Smooth muscle cell (in vitro differentiated cells): ENCODE measurements at regions not wholly inside any gene's neighbourhood (a gene's known extent, or its start where the extent isn't known, plus 50 kb on each side); places are given as distances from the start of the nearest gene placed in this dataset.

Source experiments
- DNase-seq: peaks from one replicate; lab custom pipeline; 2025; ENCODE audit not compliant: unreplicated experiment; lab: John Stamatoyannopoulos, UW
- H2AFZ ChIP-seq: fragments of 200-600 bp; sonication (generic); 2 replicates; pipeline ENCODE4 v1.6.0; 2016; ENCODE audit warnings: antibody characterized with exemption, low read depth, mild to moderate bottlenecking
- H3F3A ChIP-seq: fragments of 200-600 bp; sonication (generic); 2 replicates; pipeline ENCODE4 v1.6.0; 2017; ENCODE audit warnings: antibody characterized with exemption, low read depth
- H3K27ac ChIP-seq: fragments of 200-600 bp; sonication (generic); 2 replicates; pipeline ENCODE4 v1.5.1; 2016; ENCODE audit warnings: low read depth, mild to moderate bottlenecking
- H3K27me3 ChIP-seq: fragments of 200-600 bp; sonication (generic); 2 replicates; pipeline ENCODE4 v1.6.1; 2016; ENCODE audit warnings: low read depth, mild to moderate bottlenecking
- H3K36me3 ChIP-seq: fragments of 200-600 bp; sonication (generic); 2 replicates; pipeline ENCODE4 v1.5.1; 2016; ENCODE audit warnings: low read depth
- H3K4me1 ChIP-seq: fragments of 200-600 bp; sonication (generic); 2 replicates; pipeline ENCODE4 v1.5.1; 2016; ENCODE audit warnings: low read depth
- H3K4me2 ChIP-seq: fragments of 200-600 bp; sonication (generic); 2 replicates; pipeline ENCODE4 v1.6.0; 2016; ENCODE audit warnings: mild to moderate bottlenecking
- H3K4me3 ChIP-seq: fragments of 200-600 bp; sonication (generic); 2 replicates; pipeline ENCODE4 v1.5.1; 2016; ENCODE audit warnings: mild to moderate bottlenecking
- H3K79me2 ChIP-seq: fragments of 200-600 bp; sonication (generic); 2 replicates; pipeline ENCODE4 v1.6.0; 2016; ENCODE audit warnings: low read depth, mild to moderate bottlenecking
- H3K9ac ChIP-seq: fragments of 200-600 bp; sonication (generic); 2 replicates; pipeline ENCODE4 v1.6.0; 2016; ENCODE audit warnings: low read depth
- H3K9me3 ChIP-seq: fragments of 200-600 bp; sonication (generic); replicated peaks from 2 replicates; pipeline ENCODE4 v1.5.1; 2016; ENCODE audit warnings: low read depth
- H4K20me1 ChIP-seq: fragments of 200-600 bp; sonication (generic); 2 replicates; pipeline ENCODE4 v1.6.0; 2016; ENCODE audit warnings: low read depth
- CTCF ChIP-seq: fragments of 200-600 bp; sonication (generic); IDR thresholded peaks from 2 replicates; pipeline ENCODE4 v1.5.1; 2017; ENCODE audit warnings: borderline replicate concordance, mild to moderate bottlenecking, antibody characterized with exemption; ENCODE audit not compliant: insufficient read depth, poor library complexity, severe bottlenecking
- WGBS: methylation state at CpG from one replicate; pipeline ENCODE4 v1.1.7; 2016; ENCODE audit warnings: low lambda C conversion rate; 5-methylcytosine and 5-hydroxymethylcytosine counted together

- no peak for DNase-seq
- Histone ChIP-seq H3K27me3 (no peaks in the 10 kb centered on the region), H3K4me2 (no peak overlapping the region), H3K4me3 (no peak overlapping the region), H3K9ac (no peak overlapping the region), H3F3A (peaks cover 8% of the 10 kb centered on the region), H3K36me3 (no peaks in the 10 kb centered on the region), H3K79me2 (peaks cover 6% of the 10 kb centered on the region), H3K9me3 (no peaks in the 10 kb centered on the region), H3K4me1 (peaks cover 21% of the 10 kb centered on the region), H4K20me1 (no peaks in the 10 kb centered on the region), H3K27ac (peak overlapping the region; percentile 69), H2AFZ (no peak overlapping the region)
- no peak for TF ChIP-seq CTCF
- 32% methylated on average over 14 of the region's 14 CpGs for WGBS
Observed at GRCh38 chr5:82356808-82357671, 78.9 kb upstream of the RPS23 start.

- H2AFZ ChIP-seq: no peak overlapping the region
- no peak overlapping the region for H3K4me2 ChIP-seq
- H3F3A ChIP-seq: peaks cover 10% of the 10 kb centered on the region
- H3K9ac ChIP-seq: no peak overlapping the region
- no peaks in the 10 kb centered on the region for H4K20me1 ChIP-seq
- no peak overlapping the region for H3K4me3 ChIP-seq
- H3K79me2 ChIP-seq: no peaks in the 10 kb centered on the region
- H3K27ac ChIP-seq: no peak overlapping the region
- no peak for TF ChIP-seq CTCF
- no peaks in the 10 kb centered on the region for H3K27me3 ChIP-seq
- H3K9me3 ChIP-seq: no peaks in the 10 kb centered on the region
- H3K36me3 ChIP-seq: no peaks in the 10 kb centered on the region
- H3K4me1 ChIP-seq: peaks cover 19% of the 10 kb centered on the region
- DNase-seq: no peak
- 93% methylated on average over 4 of the region's 4 CpGs for WGBS
Observed at GRCh38 chr5:82356021-82356420, 77.9 kb upstream of the RPS23 start.

- Histone ChIP-seq H3K27ac (no peak overlapping the region), H3K9me3 (no peaks in the 10 kb centered on the region), H3K4me2 (no peak overlapping the region), H3K27me3 (no peaks in the 10 kb centered on the region), H3K4me1 (peaks cover 14% of the 10 kb centered on the region), H3K9ac (no peak overlapping the region), H3K36me3 (no peaks in the 10 kb centered on the region), H3K79me2 (no peaks in the 10 kb centered on the region), H2AFZ (no peak overlapping the region), H4K20me1 (no peaks in the 10 kb centered on the region), H3F3A (peaks cover 10% of the 10 kb centered on the region), H3K4me3 (no peak overlapping the region)
- TF ChIP-seq CTCF: no peak
- no peak for DNase-seq
- WGBS: 74% methylated on average over 2 of the region's 2 CpGs
Observed at GRCh38 chr5:82355496-82355895, 77.3 kb upstream of the RPS23 start.

GRCh38 chr5:82355053-82355452 is 76.9 kb upstream of the RPS23 start:
- Histone ChIP-seq H2AFZ (no peak overlapping the region), H4K20me1 (no peaks in the 10 kb centered on the region), H3K9ac (no peak overlapping the region), H3K79me2 (no peaks in the 10 kb centered on the region), H3K36me3 (no peaks in the 10 kb centered on the region), H3K4me3 (no peak overlapping the region), H3K9me3 (no peaks in the 10 kb centered on the region), H3K27ac (no peak overlapping the region), H3K4me2 (no peak overlapping the region), H3K4me1 (peaks cover 10% of the 10 kb centered on the region), H3F3A (peaks cover 10% of the 10 kb centered on the region), H3K27me3 (no peaks in the 10 kb centered on the region)
- no peak for DNase-seq
- WGBS: 91% methylated on average over 3 of the region's 3 CpGs
- no peak for TF ChIP-seq CTCF
